ENCODE measurements at regions not wholly inside any gene's neighbourhood (a gene's known extent, or its start where the extent isn't known, plus 50 kb on each side); places are given as distances from the start of the nearest gene placed in this dataset.

DNA sequence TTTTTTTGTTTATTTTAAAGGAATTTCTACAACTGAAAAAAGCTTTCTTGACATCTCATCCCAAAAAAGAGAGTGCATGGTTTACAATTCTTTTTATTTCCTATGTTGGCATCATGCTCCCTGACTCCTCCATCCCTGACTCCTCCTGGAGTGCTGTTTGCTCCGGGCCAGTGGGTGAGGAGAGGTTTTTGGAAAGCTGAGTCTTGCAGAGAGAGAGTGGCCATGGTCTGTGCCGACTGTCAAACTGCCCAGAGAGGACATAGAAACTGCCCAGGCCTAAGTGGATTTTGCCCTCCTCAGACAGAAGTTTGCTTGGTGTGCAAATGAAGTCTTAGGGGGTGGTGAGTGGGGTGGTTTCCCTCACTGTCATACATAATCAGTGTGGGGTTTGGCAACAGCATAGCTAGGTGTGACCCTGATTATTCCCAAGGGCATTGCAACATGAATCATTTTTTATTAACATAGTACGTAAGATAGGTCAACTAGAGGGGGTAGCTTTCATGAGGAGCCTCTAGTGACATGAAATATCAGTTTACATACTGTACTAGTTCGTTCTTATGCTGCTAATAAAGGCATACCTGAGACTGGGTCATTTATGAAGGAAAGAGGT is 179.8 kb upstream of the UBL3 start:
- no peaks in the 10 kb centered on the region; the same call in 1 of the 2 replicates for H4K20me1 ChIP-seq (ENCODE audit: insufficient read depth, low read length)
- H2AFZ ChIP-seq (ENCODE audit: low read depth, low read length), result no peak overlapping the region
- H3K9me3 ChIP-seq (ENCODE audit: insufficient read depth, low read length, severe bottlenecking), result no peaks in the 10 kb centered on the region
- ATAC-seq (ENCODE audit: insufficient read depth, low read depth) (no peak), DNase-seq (no peak)
- no peak overlapping the region for H3K9ac ChIP-seq (ENCODE audit: low read depth, low read length)
- no peaks in the 10 kb centered on the region for H3K4me1 ChIP-seq (ENCODE audit: insufficient read depth, low read length)
- TF ChIP-seq EZH2 (IDR thresholded peaks at IDR 0.05; ENCODE audit: borderline replicate concordance, low read depth, low read length, severe bottlenecking), result no peak
- TF ChIP-seq, protein P1, sequence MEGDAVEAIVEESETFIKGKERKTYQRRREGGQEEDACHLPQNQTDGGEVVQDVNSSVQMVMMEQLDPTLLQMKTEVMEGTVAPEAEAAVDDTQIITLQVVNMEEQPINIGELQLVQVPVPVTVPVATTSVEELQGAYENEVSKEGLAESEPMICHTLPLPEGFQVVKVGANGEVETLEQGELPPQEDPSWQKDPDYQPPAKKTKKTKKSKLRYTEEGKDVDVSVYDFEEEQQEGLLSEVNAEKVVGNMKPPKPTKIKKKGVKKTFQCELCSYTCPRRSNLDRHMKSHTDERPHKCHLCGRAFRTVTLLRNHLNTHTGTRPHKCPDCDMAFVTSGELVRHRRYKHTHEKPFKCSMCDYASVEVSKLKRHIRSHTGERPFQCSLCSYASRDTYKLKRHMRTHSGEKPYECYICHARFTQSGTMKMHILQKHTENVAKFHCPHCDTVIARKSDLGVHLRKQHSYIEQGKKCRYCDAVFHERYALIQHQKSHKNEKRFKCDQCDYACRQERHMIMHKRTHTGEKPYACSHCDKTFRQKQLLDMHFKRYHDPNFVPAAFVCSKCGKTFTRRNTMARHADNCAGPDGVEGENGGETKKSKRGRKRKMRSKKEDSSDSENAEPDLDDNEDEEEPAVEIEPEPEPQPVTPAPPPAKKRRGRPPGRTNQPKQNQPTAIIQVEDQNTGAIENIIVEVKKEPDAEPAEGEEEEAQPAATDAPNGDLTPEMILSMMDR (IDR thresholded peaks at IDR 0.05; ENCODE audit: borderline replicate concordance, extremely low read depth, low read length, poor library complexity, severe bottlenecking), result no peak
- H3K4me2 ChIP-seq (ENCODE audit: insufficient read depth, low read length), result no peak overlapping the region
- H3K4me3 ChIP-seq (ENCODE audit: low read depth in 1 of 2, low read length in 2 of 2), result no peak overlapping the region
- H3K79me2 ChIP-seq (ENCODE audit: insufficient read depth, low read length), result no peaks in the 10 kb centered on the region
- peaks cover 17% of the 10 kb centered on the region for H3K27me3 ChIP-seq (ENCODE audit: insufficient read depth, low read length, poor library complexity)
- H3K27ac ChIP-seq (ENCODE audit: low read length), result no peak overlapping the region
- H3K36me3 ChIP-seq (ENCODE audit: insufficient read depth, low read length), result no peaks in the 10 kb centered on the region

DNA sequence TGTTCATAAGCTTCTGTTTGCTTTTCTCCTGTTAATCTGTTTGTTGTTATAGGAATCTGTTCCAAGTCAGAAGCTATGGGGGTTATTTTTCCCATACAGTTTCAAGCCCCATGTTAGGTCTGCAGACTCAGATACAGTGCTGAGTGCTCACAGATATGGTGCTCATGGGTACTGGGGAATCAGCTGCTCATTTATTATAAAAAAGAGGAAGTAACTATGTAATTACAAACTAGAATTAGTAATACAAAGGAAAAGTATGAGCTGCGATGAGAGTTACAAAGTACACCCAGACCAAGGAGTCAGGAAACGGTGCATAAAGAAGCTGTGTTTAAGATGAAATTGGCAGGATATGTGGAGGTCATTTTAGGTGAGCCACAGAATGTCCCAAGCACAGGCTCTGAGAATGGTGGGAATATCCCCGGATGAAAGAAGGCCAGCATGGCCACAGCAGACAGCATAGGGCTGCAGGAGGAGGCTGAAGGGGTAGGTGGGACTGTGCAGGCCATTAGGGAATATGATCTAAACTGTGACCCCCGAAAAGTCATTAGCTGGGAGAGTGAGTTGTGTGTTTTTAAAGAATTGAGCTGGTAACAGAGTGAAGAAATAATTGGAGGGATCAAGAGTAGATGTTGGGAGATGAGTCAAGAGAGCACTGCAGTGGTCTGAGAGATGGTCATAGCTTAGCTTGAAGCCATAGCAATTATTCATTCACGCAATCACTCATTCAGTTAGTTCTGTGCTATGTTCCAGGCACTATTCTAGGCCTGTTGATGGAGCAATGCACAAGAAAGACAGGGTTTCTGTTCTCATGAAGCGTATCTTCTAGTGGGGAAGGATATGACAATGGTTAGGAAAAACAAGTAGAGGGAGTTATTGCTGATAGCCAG is 177.4 kb upstream of the UBL3 start:
- no peaks in the 10 kb centered on the region for H4K20me1 ChIP-seq (ENCODE audit: insufficient read depth, low read length)
- DNase-seq (no peak), ATAC-seq (ENCODE audit: insufficient read depth, low read depth) (no peak)
- no peak overlapping the region for H3K4me3 ChIP-seq (ENCODE audit: low read depth in 1 of 2, low read length in 2 of 2)
- no peak overlapping the region for H3K9ac ChIP-seq (ENCODE audit: low read depth, low read length)
- no peaks in the 10 kb centered on the region for H3K36me3 ChIP-seq (ENCODE audit: insufficient read depth, low read length)
- TF ChIP-seq EZH2 (IDR thresholded peaks at IDR 0.05; ENCODE audit: borderline replicate concordance, low read depth, low read length, severe bottlenecking), result no peak
- TF ChIP-seq, protein P1 (IDR thresholded peaks at IDR 0.05; ENCODE audit: borderline replicate concordance, extremely low read depth, low read length, poor library complexity, severe bottlenecking), result no peak
- no peaks in the 10 kb centered on the region for H3K79me2 ChIP-seq (ENCODE audit: insufficient read depth, low read length)
- H3K4me1 ChIP-seq (ENCODE audit: insufficient read depth, low read length), result no peaks in the 10 kb centered on the region
- H3K9me3 ChIP-seq (ENCODE audit: insufficient read depth, low read length, severe bottlenecking), result no peaks in the 10 kb centered on the region
- no peak overlapping the region for H2AFZ ChIP-seq (ENCODE audit: low read depth, low read length)
- H3K27me3 ChIP-seq (ENCODE audit: insufficient read depth, low read length, poor library complexity), result peaks cover 10% of the 10 kb centered on the region
- H3K27ac ChIP-seq (ENCODE audit: low read length), result no peak overlapping the region
- H3K4me2 ChIP-seq (ENCODE audit: insufficient read depth, low read length), result no peak overlapping the region

DNA sequence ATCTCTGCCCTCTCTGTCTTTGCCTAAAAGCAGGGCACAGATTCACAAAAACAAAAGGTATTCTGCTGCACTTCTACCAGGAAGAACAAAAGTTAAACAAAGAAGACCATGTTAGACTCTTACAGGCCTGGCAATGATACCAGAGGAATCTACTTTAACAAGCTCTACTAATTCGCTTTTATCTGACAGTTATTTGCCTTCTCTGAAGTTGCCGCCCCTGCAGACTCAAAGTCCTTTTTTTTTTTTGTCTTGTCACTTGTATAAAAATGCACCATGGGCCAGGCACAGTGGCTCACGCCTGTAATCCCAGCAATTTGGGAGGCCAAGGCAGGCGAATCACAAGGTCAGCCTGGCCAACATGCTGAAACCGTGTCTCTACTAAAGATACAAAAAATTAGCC is 176.5 kb upstream of the UBL3 start:
- no peak overlapping the region for H3K9ac ChIP-seq (ENCODE audit: low read depth, low read length)
- no peaks in the 10 kb centered on the region for H3K79me2 ChIP-seq (ENCODE audit: insufficient read depth, low read length)
- no peaks in the 10 kb centered on the region for H4K20me1 ChIP-seq (ENCODE audit: insufficient read depth, low read length)
- no peak overlapping the region for H3K4me2 ChIP-seq (ENCODE audit: insufficient read depth, low read length)
- no peaks in the 10 kb centered on the region for H3K9me3 ChIP-seq (ENCODE audit: insufficient read depth, low read length, severe bottlenecking)
- H3K36me3 ChIP-seq (ENCODE audit: insufficient read depth, low read length), result no peaks in the 10 kb centered on the region
- H3K4me3 ChIP-seq (ENCODE audit: low read depth in 1 of 2, low read length in 2 of 2), result no peak overlapping the region
- peaks cover 14% of the 10 kb centered on the region for H3K27me3 ChIP-seq (ENCODE audit: insufficient read depth, low read length, poor library complexity)
- no peak overlapping the region for H3K27ac ChIP-seq (ENCODE audit: low read length)
- DNase-seq (no peak), ATAC-seq (ENCODE audit: insufficient read depth, low read depth) (no peak)
- H3K4me1 ChIP-seq (ENCODE audit: insufficient read depth, low read length), result no peaks in the 10 kb centered on the region
- H2AFZ ChIP-seq (ENCODE audit: low read depth, low read length), result no peak overlapping the region
- no peak for TF ChIP-seq EZH2 (IDR thresholded peaks at IDR 0.05; ENCODE audit: borderline replicate concordance, low read depth, low read length, severe bottlenecking)
- TF ChIP-seq, protein P1 (IDR thresholded peaks at IDR 0.05; ENCODE audit: borderline replicate concordance, extremely low read depth, low read length, poor library complexity, severe bottlenecking), result no peak
